GM18502 (cell line): ENCODE measurements at regions not wholly inside any gene's neighbourhood (a gene's known extent, or its start where the extent isn't known, plus 50 kb on each side); places are given as distances from the start of the nearest gene placed in this dataset.

Experiments used
- ATAC-seq: cut with Tn5 transposase; IDR thresholded peaks from one replicate; pipeline ENCODE4 v1.9.1; 2021; ENCODE audit warnings: mild to moderate bottlenecking; ENCODE audit not compliant: unreplicated experiment, poor library complexity

DNA sequence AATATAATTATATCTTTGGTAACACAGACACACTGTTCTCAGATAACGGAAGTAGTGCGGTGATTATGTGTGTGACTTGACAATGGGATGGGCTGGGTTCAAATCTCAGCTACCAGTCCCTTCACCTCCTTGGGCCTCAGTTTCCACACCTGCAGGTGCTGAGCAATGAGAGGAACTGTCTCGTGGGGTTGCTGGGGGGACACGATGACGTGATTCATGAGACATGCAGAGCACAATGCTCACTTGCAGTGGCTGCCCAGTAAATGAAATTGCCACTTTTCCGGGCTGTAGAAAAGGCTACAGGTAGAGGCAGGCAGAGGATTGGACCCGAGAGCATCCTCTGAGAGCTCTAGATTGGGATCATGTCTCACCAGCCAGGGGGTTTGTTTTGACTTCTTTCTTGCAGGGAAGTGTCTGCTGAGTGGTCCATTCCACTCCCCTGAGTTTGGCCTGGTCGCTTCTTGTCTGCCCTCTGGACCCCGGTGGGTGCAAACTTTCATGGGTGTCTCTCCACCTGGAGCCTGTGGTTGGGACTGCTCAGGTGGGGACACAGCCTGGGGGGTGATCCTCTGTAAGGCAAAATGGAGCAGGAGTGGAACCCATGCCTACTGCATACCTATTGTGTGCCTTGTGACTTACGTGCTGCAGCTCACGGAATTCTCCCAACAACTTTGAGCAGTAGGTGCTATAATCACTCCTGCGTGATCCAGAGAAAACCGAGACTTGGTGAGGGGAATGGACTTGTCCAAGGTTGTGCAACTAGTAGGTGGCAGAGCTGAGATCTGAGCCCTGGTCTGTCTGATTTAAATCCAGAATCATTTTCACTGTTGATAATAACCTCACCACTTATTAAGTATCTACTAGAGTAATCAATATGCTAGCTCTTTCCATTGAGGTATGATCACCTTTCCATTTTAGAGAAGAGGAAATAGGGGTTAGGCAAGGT lies 147.2 kb downstream of the CEBPB start:
- ATAC-seq = no peak

DNA sequence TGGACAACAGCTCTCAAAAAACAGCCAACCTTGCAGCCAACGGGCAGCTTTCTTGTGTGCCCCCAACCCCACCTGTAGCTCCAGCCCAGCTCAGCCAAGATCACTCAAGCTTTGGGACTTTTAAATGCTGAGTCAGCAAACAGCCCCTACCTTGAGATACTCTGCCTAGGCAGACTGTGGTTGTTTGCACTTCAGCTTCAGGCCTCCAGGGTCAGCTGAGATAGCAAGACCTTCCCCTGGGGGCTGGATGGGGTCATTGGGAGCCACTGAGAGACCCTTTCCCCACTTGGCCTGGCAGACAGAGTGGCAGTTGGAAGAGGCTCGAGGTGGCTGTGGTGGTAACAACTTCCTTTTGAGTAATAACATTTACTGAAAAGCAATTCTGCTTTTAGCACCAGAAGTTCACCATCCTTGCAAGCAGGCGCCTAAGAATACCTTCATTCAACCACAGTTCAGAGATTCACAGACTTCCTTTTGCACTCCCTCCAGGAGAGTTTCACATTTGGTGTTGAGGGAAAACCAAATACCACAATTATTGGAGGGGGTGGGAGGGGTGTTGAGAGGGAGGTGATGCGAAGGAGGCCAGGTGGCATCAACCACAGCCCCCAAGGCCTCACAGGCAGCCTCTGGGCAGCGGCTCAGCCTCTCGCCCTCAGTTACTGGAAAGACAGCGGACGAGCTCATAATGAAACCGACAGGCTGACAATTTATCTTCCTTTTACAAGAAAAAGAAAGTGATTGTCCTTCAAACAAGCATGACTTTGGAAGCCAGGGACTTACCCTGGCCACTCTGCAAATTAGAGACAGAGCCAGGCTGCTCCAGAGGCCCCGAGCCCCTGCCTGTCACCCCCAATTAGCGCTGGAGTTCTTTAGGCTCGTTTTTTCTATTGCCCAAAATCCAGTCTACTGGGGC lies 148.1 kb downstream of the CEBPB start:
- ATAC-seq = peak; percentile 72

DNA sequence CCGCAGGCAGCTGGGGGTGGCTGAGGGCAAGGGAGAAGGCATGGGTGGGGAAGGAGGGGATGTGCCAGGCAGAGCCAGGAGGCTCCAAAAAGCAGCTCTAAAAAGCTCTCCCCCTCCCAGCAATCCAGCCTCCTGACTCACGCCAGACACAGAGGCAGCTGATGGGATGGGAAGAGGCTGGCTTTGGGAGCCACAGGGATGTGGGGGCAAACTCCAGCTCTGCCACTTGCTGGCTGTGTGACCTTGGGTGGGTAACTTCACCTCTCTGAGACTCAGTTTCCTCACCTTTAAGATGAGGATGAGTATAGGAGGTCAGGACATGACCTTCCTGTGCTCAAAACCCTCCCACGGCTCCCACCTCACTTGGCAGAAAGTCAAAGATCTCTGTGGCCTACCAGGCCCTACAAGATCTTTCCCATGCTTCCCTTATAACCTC lies 148.9 kb downstream of the CEBPB start:
- ATAC-seq = no peak

DNA sequence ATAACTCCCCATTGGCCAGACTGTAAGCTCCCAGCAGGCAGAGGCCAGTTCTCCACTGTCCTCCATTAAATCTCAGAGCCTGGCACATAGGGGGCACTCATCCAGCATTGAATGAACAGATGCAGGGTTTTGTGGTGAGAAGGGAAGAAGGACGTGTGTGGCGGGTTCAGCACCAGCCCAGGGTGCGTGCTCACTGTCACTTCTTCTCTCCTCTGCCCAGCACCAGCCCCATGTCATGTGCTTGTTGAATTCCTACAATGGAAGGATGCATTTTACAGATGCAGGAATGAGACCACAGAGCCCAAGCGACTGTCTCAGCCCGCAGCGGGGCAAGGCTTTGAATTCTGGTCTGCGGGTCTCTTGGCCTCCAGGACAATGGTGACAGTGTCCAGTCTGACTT lies 149.9 kb downstream of the CEBPB start:
- ATAC-seq = no peak

DNA sequence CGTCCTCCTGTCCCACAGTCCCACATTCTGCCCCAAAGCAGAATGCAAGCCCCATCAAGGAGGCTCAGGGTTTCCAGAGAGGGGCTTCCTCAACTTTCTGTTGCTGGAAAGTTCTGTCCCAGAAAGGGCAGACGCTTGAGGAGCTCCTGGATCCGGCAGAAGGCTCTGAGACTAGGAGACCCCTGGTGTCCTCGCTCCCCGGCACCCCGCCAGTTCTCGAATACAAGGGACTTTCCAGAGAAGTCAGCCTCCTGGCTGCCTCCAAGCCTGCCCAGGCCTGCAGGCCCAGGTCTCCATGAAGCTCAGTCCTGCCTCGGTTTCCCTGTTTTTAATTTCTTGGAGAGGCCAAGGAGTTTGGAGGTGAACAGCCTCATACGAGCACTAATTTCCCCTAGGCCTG lies 150.4 kb downstream of the CEBPB start:
- no peak for ATAC-seq

DNA sequence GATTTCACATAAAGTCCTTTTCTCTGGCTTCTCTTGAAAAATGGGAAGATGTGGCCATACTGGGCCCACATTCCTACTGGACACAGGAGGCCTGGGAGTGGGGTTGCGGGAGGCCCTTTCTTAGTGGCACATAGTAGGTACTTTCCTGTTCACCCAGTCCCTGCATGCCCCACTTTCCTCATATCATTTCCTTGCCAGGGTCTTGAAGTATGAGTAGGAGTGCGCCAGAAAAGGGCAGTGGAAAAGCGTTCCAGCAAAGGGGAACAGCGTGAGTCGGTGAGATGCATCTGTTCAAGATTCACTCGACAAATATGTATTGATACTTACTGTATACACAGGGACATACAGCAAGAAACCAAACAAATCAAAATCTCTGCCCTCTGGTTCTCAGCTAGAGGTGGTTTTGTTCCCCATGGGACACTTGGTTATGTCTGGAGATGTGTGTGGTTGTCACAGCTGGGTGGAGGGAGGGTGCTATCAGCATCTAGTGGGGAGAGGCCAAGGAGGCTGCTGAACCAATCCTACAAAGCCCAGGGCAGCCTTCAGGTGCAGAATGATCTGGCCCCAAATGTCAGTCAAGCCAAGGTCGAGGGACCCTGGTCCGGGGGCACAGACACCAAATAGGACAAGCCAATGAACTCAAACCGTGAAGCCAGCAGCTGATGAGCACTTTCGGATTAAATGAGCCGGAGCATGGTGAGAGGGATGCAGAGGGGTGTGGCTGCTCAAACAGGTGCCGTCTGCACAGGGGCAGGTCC lies 151.4 kb downstream of the CEBPB start:
- no peak for ATAC-seq

DNA sequence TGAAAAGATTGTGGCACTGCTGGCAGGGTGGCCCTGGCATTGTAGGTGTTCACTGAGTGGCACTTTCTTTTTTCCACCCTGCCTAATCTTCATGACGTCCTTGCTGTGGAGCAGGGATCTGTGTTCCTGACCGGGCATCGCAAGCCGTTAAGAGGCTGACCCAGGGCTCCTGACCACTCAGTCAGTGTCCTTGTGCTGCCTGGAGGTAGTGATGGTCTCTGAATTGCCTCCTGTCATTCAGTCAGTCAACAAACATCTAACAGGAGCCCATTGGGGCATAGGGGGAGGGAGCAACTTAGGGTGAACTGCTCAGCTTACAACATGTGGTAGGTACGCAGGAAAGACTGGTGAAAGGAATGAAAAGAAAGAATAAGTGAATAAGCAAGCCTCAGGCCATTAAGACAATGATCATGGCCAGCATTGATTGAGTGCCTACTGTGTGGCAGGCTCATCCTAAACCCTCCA lies 152.0 kb downstream of the CEBPB start:
- no peak for ATAC-seq

DNA sequence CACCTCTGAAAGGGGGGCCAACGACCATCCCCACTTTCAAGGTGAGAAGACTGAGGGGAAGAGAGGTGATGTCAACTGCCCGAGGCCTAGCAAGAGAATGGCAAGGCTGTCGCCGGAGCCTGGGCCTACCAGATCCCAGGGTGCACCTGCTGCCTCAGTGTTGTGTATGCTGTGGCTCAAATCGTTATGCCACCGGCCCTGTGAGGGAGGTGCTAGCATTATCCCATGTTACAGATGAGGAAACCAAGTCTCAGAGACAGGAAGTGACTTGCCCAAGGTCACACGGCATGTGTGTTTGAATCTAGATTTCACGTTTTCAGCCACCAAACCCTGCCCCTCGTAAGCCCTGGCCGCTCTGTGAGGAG lies 152.5 kb downstream of the CEBPB start:
- no peak for ATAC-seq

DNA sequence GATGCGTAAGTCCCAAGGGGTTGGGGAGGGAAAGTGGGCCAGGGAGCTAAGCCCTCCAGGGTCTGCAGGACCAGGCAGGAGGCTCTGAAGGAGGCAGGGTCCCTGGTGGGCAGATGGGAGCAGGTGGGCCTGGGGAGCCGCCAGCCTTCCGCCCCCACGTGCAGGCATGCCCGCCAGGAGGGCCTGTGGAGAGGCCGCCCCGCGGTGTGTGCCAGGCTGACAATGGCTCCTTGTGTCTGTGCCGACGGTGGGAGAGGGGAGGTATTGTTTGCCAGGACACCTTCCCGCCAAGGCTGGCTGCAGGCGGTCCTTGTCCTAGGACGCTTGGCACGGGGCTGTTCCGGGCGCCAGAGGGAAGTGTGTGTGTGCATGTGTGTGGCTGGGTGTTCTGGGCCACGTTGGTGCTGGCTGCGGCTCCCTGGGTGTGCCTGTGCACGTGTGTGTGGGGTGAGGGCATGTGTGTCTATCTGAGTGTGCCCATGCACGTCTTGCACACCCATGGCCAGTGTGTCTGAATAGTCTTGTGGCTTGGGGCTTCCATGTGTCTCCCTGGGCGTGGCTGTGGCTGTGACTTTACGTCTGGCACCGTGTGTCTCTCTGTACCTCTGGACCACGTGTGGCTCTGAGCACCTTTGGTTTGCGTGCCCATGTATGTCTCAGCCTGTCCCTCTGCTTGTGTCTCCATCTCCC lies 153.0 kb downstream of the CEBPB start:
- ATAC-seq = no peak

DNA sequence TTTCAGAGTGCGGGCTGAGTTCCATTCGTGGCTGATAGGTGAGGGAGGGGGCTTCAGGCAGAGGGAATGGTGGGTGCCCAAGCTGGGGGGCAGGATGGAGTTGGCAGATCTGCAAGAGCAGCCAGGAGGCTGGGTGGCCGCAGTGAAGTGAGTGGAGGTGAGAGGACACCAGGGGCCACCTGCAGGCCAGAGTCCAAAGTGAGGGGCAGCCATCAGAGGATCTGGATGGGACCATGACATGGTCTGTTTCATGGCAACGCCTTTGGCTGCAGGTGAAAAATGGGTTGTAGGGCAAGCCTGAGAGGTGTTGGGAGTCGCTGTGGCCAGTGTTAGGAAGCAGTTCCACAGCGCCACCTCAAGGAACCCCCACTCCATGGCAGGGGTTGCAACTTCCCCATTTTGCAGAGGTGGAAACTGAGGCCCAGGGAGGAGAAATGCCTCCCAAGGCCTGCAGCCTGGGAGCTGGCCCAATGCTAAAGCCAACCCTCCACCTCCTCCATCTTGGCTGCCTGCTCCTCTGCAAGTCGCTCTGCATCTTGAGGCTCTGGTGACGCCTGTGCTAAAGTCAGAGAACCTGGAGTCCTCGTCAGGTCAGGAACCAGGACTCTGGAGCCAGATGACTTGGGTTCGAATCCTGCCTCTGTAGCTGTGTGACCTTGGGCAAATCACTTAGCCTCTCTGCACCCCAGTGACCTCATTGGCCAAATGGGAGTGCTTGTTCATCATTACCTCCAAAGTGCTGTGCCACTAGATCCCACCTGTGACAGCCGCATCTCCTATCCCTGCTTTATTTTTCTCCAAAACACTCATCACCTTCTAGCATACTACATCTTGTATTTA lies 153.8 kb downstream of the CEBPB start:
- ATAC-seq = no peak

DNA sequence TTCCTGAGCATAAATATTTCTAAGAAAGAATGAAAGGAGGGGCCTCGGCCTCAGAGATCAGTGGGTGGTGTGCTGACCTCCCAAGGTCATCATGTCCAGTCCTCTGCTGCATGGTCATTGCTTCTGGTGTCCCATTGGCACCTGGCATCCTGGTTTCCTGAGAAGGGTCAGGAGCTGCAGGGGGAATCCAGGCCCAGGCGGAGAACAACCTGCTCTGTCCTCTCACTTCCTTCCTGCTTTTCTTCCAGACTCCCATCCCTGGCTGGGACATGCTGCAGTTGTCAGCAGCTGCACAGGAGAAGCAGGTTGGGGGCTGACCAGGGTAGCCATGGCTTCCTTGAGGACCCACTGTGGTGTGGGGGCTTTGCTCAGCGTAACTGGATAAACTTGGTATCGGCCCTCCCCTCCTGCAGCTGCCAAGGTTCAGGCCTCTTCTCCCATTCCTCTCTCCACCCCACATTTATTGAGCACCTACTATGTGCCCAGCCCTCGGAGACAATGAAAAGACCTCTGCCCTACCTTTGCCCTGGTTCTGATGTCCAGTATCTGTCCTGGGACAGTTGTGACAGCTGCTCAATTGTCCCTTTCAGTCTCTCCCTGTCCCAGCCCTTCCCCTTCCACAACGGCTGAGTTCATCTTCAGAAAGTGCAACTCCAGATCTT lies 155.2 kb downstream of the CEBPB start:
- no peak for ATAC-seq

DNA sequence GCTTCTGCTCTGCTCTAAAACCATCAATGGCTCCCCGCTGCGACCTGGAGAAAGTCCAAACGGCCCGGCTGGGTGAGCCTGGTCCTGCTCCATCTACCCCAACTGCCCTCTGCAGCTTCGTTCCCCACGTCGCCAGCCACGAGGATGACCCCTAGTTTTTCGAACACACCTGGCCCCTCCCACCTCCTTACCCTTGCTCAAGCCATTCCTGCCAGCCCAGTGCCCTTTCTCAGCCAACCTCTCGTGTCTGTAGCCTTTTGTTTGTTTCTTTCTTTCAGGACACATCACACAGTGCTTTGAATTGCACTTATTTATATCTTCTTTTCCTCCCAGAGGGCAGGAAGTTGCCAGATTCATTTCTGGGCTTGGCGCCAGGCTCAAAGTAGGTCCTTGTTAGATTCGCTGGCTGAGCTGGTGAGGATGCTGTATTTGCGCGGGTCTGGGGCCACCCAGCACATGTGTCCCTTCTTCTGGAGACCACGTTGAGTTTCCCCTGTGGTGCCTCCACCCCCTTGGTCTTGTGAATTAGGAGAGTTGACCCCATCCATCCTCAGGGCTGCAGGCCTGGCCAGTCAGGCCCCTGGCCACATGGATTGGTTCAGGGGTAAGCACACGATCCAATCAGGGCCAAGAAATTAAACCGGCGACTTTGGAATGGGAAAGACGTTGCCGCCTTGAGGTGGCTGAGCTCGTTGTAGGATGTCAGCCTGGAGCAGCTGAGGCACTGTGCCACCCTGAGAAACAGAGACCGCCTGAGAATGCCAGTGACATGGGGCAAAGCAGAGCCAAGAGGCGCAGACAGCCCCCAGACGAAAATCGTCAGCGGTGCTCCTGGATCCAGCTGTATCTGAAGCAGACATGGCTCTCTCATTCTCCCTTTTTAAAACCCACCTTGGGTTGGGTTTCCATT lies 156.0 kb downstream of the CEBPB start:
- ATAC-seq = no peak

DNA sequence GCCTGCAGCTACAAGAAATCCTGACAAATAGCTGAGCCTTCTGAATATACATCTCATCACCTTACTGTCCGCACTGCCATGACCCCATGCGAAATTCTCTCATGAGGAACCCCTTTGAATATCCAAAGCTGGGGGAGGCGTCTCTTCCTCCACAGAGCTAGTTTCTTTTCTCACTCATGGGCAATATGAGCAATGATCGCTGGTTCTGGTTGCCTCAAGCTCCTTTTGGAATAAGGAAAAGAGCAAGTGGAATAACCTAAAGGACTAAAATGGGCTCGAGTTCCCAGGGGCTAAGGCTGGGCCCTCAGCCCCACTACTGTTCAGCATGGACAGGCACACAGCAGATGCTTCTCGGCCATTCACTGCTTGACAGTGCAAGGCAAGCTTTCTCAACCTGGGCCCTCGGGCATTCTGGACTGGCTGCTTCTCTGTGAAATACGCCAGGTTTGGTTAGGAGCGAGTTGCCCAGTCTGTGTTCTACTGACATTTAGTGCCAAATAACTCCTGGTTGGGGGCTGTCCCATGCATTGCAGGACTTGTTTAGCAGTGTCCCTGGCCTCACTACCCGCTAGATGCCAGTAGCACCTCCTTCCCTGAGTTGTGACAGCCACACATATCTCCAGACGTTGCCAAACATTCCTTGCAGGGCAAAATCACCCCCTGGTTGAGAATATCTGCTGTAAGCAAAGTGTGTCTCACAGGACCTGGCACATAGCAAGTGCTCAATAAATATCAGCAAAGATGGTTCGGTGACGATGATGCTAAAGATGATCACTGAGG lies 156.8 kb downstream of the CEBPB start:
- no peak for ATAC-seq

DNA sequence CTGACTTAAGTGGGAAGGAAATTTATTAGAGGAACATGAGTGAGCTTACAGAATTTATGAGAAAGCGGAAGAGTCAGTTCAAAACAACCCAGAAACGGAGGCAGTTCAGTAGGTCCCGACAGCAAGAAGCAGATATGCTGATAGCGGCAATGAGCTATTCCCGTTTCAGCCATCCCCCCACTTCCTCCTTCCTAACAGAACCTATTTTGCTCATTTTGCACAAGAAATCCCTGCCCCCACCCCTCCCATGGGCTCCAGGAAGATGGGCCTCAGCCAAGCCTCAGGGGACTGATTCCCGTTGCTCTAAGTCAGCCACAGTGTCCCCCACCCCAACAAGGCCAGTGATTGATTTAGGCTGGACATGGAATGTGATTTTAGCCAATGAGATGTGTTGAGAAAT lies 157.5 kb downstream of the CEBPB start:
- no peak for ATAC-seq

DNA sequence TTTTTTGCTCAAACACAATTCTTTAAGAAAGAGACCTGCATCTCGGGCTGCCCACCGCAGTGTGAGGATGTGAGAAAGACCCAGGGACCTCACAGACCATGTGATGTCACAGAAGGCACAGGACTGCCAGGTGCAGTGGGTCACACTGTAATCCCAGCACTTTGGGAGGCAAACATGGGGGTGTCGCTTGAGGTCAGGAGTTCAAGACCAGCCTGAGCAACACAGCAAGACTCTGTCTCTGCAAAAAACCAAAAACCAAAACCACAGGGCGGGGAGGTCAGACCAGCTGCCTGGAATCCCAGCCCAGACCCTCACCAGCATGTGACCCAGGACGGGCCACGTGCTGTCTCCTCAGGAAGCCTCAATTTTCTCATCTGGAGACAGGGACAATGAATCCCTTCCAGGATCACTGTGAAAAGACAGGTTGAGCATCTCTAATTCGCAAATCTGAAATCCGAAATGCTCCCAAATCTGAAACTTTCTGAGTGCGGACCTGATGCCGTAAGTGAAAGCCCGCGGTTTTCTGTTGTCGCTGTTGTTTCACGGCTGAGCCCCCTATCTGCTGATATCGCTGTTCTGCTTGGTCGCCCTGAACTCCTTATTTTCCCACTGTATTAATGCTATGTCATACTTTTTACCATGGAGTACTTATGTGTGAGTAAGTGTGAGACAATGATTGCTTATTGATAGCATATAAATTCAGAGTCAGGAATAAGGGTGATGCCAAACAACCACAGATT lies 159.5 kb upstream of the PTPN1 start:
- ATAC-seq = no peak

DNA sequence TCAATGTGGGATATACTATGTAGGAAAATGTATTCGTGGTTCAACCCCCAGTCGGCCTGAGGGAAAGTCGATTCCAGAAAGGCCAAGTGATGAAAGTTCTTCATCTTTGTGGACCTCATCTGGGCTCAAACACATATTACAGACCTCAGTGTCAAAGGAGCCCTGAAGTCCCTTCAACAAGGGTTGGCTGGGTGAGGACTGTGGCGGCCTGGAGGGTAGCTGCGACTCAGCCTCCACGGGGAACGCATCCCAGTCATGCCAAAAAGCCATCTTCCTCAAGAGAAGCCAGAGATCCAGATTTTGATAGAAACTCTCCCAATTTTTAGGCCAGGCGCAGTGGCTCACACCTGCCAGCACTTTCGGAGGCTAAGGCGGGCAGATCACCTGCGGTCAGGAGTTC lies 158.6 kb upstream of the PTPN1 start:
- ATAC-seq = no peak
